ENCODE measurements at regions not wholly inside any gene's neighbourhood (a gene's known extent, or its start where the extent isn't known, plus 50 kb on each side); places are given as distances from the start of the nearest gene placed in this dataset.
"Not testable (repeated sequence)": the region's sequence is repeated elsewhere in the genome, so short reads cannot be mapped to it uniquely, and the experiment has no call there.

- DNase-seq: no peak
These were observed 68.1 kb upstream of the IFFO2 start for GRCh38 chr1:19024532-19024931.

- DNase-seq: no peak
These were observed 67.3 kb upstream of the IFFO2 start for GRCh38 chr1:19023787-19024186.

GRCh38 chr1:19021845-19022244 is 65.4 kb upstream of the IFFO2 start:
- DNase-seq: no peak

- not testable (repeated sequence) for DNase-seq
These were observed 62.8 kb upstream of the IFFO2 start for GRCh38 chr1:19019288-19019687.

- no peak for DNase-seq
These were observed 59.0 kb upstream of the IFFO2 start for GRCh38 chr1:19015476-19015875.

- DNase-seq: no peak
These were observed 58.3 kb upstream of the IFFO2 start for GRCh38 chr1:19014765-19015164.

GRCh38 chr1:19013826-19014548 is 57.5 kb upstream of the IFFO2 start:
- DNase-seq: no peak

GRCh38 chr1:19011845-19012231 is 55.4 kb upstream of the IFFO2 start:
- DNase-seq: no peak

- peak; percentile 73 for DNase-seq
These were observed 54.7 kb upstream of the IFFO2 start for GRCh38 chr1:19010995-19011844.

- DNase-seq: no peak
These were observed 54.0 kb upstream of the IFFO2 start for GRCh38 chr1:19010503-19010902.

GRCh38 chr1:19009882-19010321 is 53.4 kb upstream of the IFFO2 start:
- DNase-seq: no peak

- no peak for DNase-seq
These were observed 52.8 kb upstream of the IFFO2 start for GRCh38 chr1:19009126-19009881.

- no peak for DNase-seq
These were observed 51.3 kb upstream of the IFFO2 start for GRCh38 chr1:19007491-19008441.

- no peak for DNase-seq
These were observed 50.4 kb upstream of the IFFO2 start for GRCh38 chr1:19006837-19007271.

Measured in activated CD4-positive, CD25-positive, alpha-beta regulatory T cell treated with anti-CD3 and anti-CD28 coated beads, Interleukin-2, amount 50 U/mL, for 72 hours (primary cell).